ENCODE measurements at regions not wholly inside any gene's neighbourhood (a gene's known extent, or its start where the extent isn't known, plus 50 kb on each side); places are given as distances from the start of the nearest gene placed in this dataset.

GRCh38 chr10:124186956-124187355, 93.6 kb upstream of the CHST15 start:
- H3K9me3 Mint-ChIP-seq: peaks cover 10% of the 10 kb centered on the region
- TF ChIP-seq, protein P1, sequence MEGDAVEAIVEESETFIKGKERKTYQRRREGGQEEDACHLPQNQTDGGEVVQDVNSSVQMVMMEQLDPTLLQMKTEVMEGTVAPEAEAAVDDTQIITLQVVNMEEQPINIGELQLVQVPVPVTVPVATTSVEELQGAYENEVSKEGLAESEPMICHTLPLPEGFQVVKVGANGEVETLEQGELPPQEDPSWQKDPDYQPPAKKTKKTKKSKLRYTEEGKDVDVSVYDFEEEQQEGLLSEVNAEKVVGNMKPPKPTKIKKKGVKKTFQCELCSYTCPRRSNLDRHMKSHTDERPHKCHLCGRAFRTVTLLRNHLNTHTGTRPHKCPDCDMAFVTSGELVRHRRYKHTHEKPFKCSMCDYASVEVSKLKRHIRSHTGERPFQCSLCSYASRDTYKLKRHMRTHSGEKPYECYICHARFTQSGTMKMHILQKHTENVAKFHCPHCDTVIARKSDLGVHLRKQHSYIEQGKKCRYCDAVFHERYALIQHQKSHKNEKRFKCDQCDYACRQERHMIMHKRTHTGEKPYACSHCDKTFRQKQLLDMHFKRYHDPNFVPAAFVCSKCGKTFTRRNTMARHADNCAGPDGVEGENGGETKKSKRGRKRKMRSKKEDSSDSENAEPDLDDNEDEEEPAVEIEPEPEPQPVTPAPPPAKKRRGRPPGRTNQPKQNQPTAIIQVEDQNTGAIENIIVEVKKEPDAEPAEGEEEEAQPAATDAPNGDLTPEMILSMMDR (IDR thresholded peaks at IDR 0.05; ENCODE audit: unreplicated experiment in 3 of 3): no peak
- no peaks in the 10 kb centered on the region for H3K4me1 Mint-ChIP-seq
- H3K4me3 Mint-ChIP-seq: no peak overlapping the region
- H3K36me3 Mint-ChIP-seq (ENCODE audit: low read depth): no peaks in the 10 kb centered on the region
- peaks cover 10% of the 10 kb centered on the region for H3K27me3 Mint-ChIP-seq (ENCODE audit: low read depth)
- no peak overlapping the region for H3K27ac Mint-ChIP-seq

- no peak overlapping the region for H3K4me3 Mint-ChIP-seq
- H3K36me3 Mint-ChIP-seq (ENCODE audit: low read depth): no peaks in the 10 kb centered on the region
- no peaks in the 10 kb centered on the region for H3K4me1 Mint-ChIP-seq
- no peak overlapping the region for H3K27ac Mint-ChIP-seq
- H3K9me3 Mint-ChIP-seq: peaks cover 5% of the 10 kb centered on the region
- TF ChIP-seq, protein P1 (IDR thresholded peaks at IDR 0.05; ENCODE audit: unreplicated experiment in 3 of 3): no peak
- H3K27me3 Mint-ChIP-seq (ENCODE audit: low read depth): peaks cover 15% of the 10 kb centered on the region
Observed at GRCh38 chr10:124185084-124185483, 91.7 kb upstream of the CHST15 start.

GRCh38 chr10:124184208-124184830, 90.9 kb upstream of the CHST15 start:
- H3K36me3 Mint-ChIP-seq (ENCODE audit: low read depth): no peaks in the 10 kb centered on the region
- peak overlapping the region in 1 of 3 experiments; percentile 3 for H3K27ac Mint-ChIP-seq
- peaks cover 19% of the 10 kb centered on the region for H3K27me3 Mint-ChIP-seq (ENCODE audit: low read depth)
- no peak overlapping the region for H3K4me3 Mint-ChIP-seq
- H3K9me3 Mint-ChIP-seq: peaks cover 2% of the 10 kb centered on the region
- H3K4me1 Mint-ChIP-seq: no peaks in the 10 kb centered on the region
- TF ChIP-seq, protein P1 (IDR thresholded peaks at IDR 0.05; ENCODE audit: unreplicated experiment in 3 of 3): no peak

GRCh38 chr10:124183617-124184016, 90.2 kb upstream of the CHST15 start:
- Mint-ChIP-seq H3K4me3 (no peak overlapping the region), H3K36me3 (ENCODE audit: low read depth) (no peaks in the 10 kb centered on the region), H3K27me3 (ENCODE audit: low read depth) (peaks cover 19% of the 10 kb centered on the region), H3K9me3 (no peaks in the 10 kb centered on the region), H3K4me1 (no peaks in the 10 kb centered on the region), H3K27ac (no peak overlapping the region)
- TF ChIP-seq, protein P1 (IDR thresholded peaks at IDR 0.05; ENCODE audit: unreplicated experiment in 3 of 3): no peak

GRCh38 chr10:124182088-124182541, 88.7 kb upstream of the CHST15 start:
- TF ChIP-seq, protein P1 (IDR thresholded peaks at IDR 0.05; ENCODE audit: unreplicated experiment in 3 of 3): no peak
- no peak overlapping the region for H3K4me3 Mint-ChIP-seq
- H3K27me3 Mint-ChIP-seq (ENCODE audit: low read depth): peaks cover 19% of the 10 kb centered on the region
- H3K27ac Mint-ChIP-seq: no peak overlapping the region
- H3K9me3 Mint-ChIP-seq: no peaks in the 10 kb centered on the region
- H3K36me3 Mint-ChIP-seq (ENCODE audit: low read depth): no peaks in the 10 kb centered on the region
- H3K4me1 Mint-ChIP-seq: no peaks in the 10 kb centered on the region

GRCh38 chr10:124181656-124182055, 88.3 kb upstream of the CHST15 start:
- H3K4me1 Mint-ChIP-seq: peaks cover 4% of the 10 kb centered on the region
- H3K4me3 Mint-ChIP-seq: no peak overlapping the region
- no peaks in the 10 kb centered on the region for H3K9me3 Mint-ChIP-seq
- TF ChIP-seq, protein P1 (IDR thresholded peaks at IDR 0.05; ENCODE audit: unreplicated experiment in 3 of 3): no peak
- H3K27ac Mint-ChIP-seq: no peak overlapping the region
- peaks cover 22% of the 10 kb centered on the region for H3K27me3 Mint-ChIP-seq (ENCODE audit: low read depth)
- no peaks in the 10 kb centered on the region for H3K36me3 Mint-ChIP-seq (ENCODE audit: low read depth)

All from nephron (organoid).